ENCODE measurements at regions not wholly inside any gene's neighbourhood (a gene's known extent, or its start where the extent isn't known, plus 50 kb on each side); places are given as distances from the start of the nearest gene placed in this dataset.

DNA sequence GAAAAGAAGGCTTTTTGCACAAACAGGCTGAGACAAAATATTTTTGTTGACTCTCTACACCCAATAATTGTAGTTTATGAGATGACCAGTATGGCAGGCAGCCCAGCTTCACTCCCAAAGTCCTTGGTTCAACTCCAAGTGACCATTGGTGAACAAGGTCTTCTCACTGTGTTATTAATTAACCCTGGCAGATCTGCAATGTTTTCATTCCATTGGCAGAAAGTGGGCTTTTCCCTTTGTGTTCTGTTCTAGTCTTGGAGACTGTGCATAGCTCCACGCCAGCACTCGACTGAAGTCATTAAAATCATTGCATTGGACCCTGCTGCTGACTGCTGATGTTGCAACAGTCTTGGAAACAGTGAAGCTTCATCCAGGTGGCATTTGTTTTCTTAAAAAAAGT lies 277.3 kb upstream of the HAND2 start:
- H3K4me1 ChIP-seq (ENCODE audit: insufficient read depth, low read length) = no peaks in the 10 kb centered on the region
- TF ChIP-seq CTCF (IDR thresholded peaks at IDR 0.05; ENCODE audit: extremely low read depth, low read depth, low read length) = no peak
- H2AFZ ChIP-seq (ENCODE audit: low read length) = no peak overlapping the region
- no peak for DNase-seq (ENCODE audit: insufficient read length, low spot score, missing footprints)
- H3K36me3 ChIP-seq (ENCODE audit: insufficient read depth, low read length) = no peaks in the 10 kb centered on the region
- no peak overlapping the region for H3K27ac ChIP-seq (ENCODE audit: low read depth, low read length)
- no peaks in the 10 kb centered on the region for H3K27me3 ChIP-seq (ENCODE audit: insufficient read depth, low read length)
- no peak overlapping the region for H3K4me3 ChIP-seq (ENCODE audit: insufficient read depth, low read length)
- H3K79me2 ChIP-seq (ENCODE audit: insufficient read depth, low read length) = no peaks in the 10 kb centered on the region
- H3K9me3 ChIP-seq (ENCODE audit: low read depth, low read length) = no peaks in the 10 kb centered on the region
- no peaks in the 10 kb centered on the region for H4K20me1 ChIP-seq (ENCODE audit: insufficient read depth, low read length)
- H3K4me2 ChIP-seq (ENCODE audit: insufficient read depth, low read length) = no peak overlapping the region

- DNase-seq (ENCODE audit: insufficient read length, low spot score, missing footprints) = no peak
- H3K4me3 ChIP-seq (ENCODE audit: insufficient read depth, low read length) = no peak overlapping the region
- no peak overlapping the region for H3K4me2 ChIP-seq (ENCODE audit: insufficient read depth, low read length)
- H3K4me1 ChIP-seq (ENCODE audit: insufficient read depth, low read length) = no peaks in the 10 kb centered on the region
- H3K27ac ChIP-seq (ENCODE audit: low read depth, low read length) = no peak overlapping the region
- no peaks in the 10 kb centered on the region for H3K9me3 ChIP-seq (ENCODE audit: low read depth, low read length)
- no peak overlapping the region for H2AFZ ChIP-seq (ENCODE audit: low read length)
- H3K27me3 ChIP-seq (ENCODE audit: insufficient read depth, low read length) = no peaks in the 10 kb centered on the region
- no peaks in the 10 kb centered on the region for H4K20me1 ChIP-seq (ENCODE audit: insufficient read depth, low read length)
- no peak for TF ChIP-seq CTCF (IDR thresholded peaks at IDR 0.05; ENCODE audit: extremely low read depth, low read depth, low read length)
- H3K79me2 ChIP-seq (ENCODE audit: insufficient read depth, low read length) = no peaks in the 10 kb centered on the region
- H3K36me3 ChIP-seq (ENCODE audit: insufficient read depth, low read length) = no peaks in the 10 kb centered on the region
Observed at GRCh38 chr4:173805884-173806283, 275.9 kb upstream of the HAND2 start.

GRCh38 chr4:173802662-173803022 lies 272.6 kb upstream of the HAND2 start:
- Histone ChIP-seq H3K4me3 (ENCODE audit: insufficient read depth, low read length) (no peak overlapping the region), H3K9me3 (ENCODE audit: low read depth, low read length) (no peaks in the 10 kb centered on the region), H2AFZ (ENCODE audit: low read length) (no peak overlapping the region), H3K4me2 (ENCODE audit: insufficient read depth, low read length) (no peak overlapping the region), H4K20me1 (ENCODE audit: insufficient read depth, low read length) (no peaks in the 10 kb centered on the region), H3K79me2 (ENCODE audit: insufficient read depth, low read length) (no peaks in the 10 kb centered on the region), H3K27ac (ENCODE audit: low read depth, low read length) (no peak overlapping the region), H3K36me3 (ENCODE audit: insufficient read depth, low read length) (no peaks in the 10 kb centered on the region), H3K4me1 (ENCODE audit: insufficient read depth, low read length) (no peaks in the 10 kb centered on the region), H3K27me3 (ENCODE audit: insufficient read depth, low read length) (no peaks in the 10 kb centered on the region)
- peak; percentile 39 for DNase-seq (ENCODE audit: insufficient read length, low spot score, missing footprints)
- TF ChIP-seq CTCF (IDR thresholded peaks at IDR 0.05; ENCODE audit: extremely low read depth, low read depth, low read length) = no peak

DNA sequence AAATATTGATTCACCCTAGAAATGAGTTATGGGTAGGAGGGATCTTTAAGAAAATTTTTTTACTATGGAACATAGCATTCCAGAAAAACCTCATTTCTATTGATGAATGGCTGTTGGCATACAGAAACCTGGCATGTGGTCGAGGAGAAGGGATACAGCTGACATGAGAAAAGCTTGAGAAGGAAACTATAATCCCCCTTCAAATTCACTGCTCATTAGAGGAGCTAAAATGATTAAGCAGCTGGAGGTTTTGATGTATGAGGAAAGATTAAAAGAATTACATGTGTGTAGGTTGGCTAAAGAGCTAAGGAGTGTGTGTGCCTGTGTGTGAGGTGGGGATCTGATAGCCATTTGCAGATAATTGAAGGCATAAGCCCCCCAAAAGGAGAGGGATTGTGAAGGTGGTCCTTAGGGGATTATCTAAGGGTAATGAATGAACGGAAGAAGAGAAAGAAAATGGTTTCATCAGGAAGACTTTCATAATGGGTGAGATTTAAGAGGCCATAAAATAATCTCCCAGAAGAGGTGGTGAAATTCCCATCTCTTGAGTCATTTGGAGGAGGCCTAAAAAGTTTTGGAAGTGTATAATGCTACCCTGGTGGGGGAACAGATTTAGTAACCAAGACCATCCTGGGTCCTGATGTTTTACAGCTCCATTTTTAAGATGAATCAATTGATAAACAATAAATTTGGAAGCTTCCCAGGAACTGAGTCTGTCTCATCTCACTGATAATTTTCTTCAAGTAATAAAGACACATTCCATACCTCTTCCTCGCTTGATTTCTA lies 272.0 kb upstream of the HAND2 start:
- Histone ChIP-seq H4K20me1 (ENCODE audit: insufficient read depth, low read length) (no peaks in the 10 kb centered on the region), H3K4me2 (ENCODE audit: insufficient read depth, low read length) (no peak overlapping the region), H3K9me3 (ENCODE audit: low read depth, low read length) (no peaks in the 10 kb centered on the region), H3K79me2 (ENCODE audit: insufficient read depth, low read length) (no peaks in the 10 kb centered on the region), H3K27ac (ENCODE audit: low read depth, low read length) (no peak overlapping the region), H3K4me1 (ENCODE audit: insufficient read depth, low read length) (no peaks in the 10 kb centered on the region), H3K36me3 (ENCODE audit: insufficient read depth, low read length) (no peaks in the 10 kb centered on the region), H2AFZ (ENCODE audit: low read length) (no peak overlapping the region), H3K27me3 (ENCODE audit: insufficient read depth, low read length) (no peaks in the 10 kb centered on the region), H3K4me3 (ENCODE audit: insufficient read depth, low read length) (no peak overlapping the region)
- no peak for TF ChIP-seq CTCF (IDR thresholded peaks at IDR 0.05; ENCODE audit: extremely low read depth, low read depth, low read length)
- DNase-seq (ENCODE audit: insufficient read length, low spot score, missing footprints) = peak; percentile 30
